ENCODE measurements at regions not wholly inside any gene's neighbourhood (a gene's known extent, or its start where the extent isn't known, plus 50 kb on each side); places are given as distances from the start of the nearest gene placed in this dataset.
"Not testable (repeated sequence)": the region's sequence is repeated elsewhere in the genome, so short reads cannot be mapped to it uniquely, and the experiment has no call there.

GRCh38 chr12:105457026-105457425, 126.5 kb downstream of the C12orf75 start:
- no peak for DNase-seq

- no peak for DNase-seq
Observed at GRCh38 chr12:105459760-105460330, 129.4 kb downstream of the C12orf75 start.

- DNase-seq = no peak
Observed at GRCh38 chr12:105461271-105461943, 130.9 kb downstream of the C12orf75 start.

- DNase-seq = no peak
Observed at GRCh38 chr12:105461944-105462762, 131.7 kb downstream of the C12orf75 start.

GRCh38 chr12:105462831-105463230, 132.3 kb downstream of the C12orf75 start:
- no peak for DNase-seq

- no peak for DNase-seq
Observed at GRCh38 chr12:105464406-105464805, 133.9 kb downstream of the C12orf75 start.

- DNase-seq = no peak
Observed at GRCh38 chr12:105466231-105466900, 135.9 kb downstream of the C12orf75 start.

GRCh38 chr12:105466901-105467598, 136.6 kb downstream of the C12orf75 start:
- DNase-seq = no peak

GRCh38 chr12:105467710-105468366, 137.3 kb downstream of the C12orf75 start:
- DNase-seq = no peak

- DNase-seq = no peak
Observed at GRCh38 chr12:105468464-105468863, 138.0 kb downstream of the C12orf75 start.

GRCh38 chr12:105469211-105469610, 138.7 kb downstream of the C12orf75 start:
- no peak for DNase-seq

- DNase-seq = no peak
Observed at GRCh38 chr12:105469701-105470100, 139.2 kb downstream of the C12orf75 start.

GRCh38 chr12:105470102-105470501, 139.6 kb downstream of the C12orf75 start:
- DNase-seq = no peak

GRCh38 chr12:105470601-105471000, 140.1 kb downstream of the C12orf75 start:
- peak; percentile 53 for DNase-seq

- DNase-seq = no peak
Observed at GRCh38 chr12:105474672-105475071, 144.2 kb downstream of the C12orf75 start.

- DNase-seq = no peak
Observed at GRCh38 chr12:105476616-105477015, 146.1 kb downstream of the C12orf75 start.

GRCh38 chr12:105477873-105478272, 147.4 kb downstream of the C12orf75 start:
- no peak for DNase-seq

- not testable (repeated sequence) for DNase-seq
Observed at GRCh38 chr12:105478788-105479187, 148.3 kb downstream of the C12orf75 start.

- no peak for DNase-seq
Observed at GRCh38 chr12:105479710-105480109, 149.2 kb downstream of the C12orf75 start.

- DNase-seq = peak; percentile 22
Observed at GRCh38 chr12:105480162-105480561, 149.7 kb downstream of the C12orf75 start.

GRCh38 chr12:105481392-105482300, 151.2 kb downstream of the C12orf75 start:
- no peak for DNase-seq

Measured in eye (tissue), 1 donor.